ENCODE measurements at regions not wholly inside any gene's neighbourhood (a gene's known extent, or its start where the extent isn't known, plus 50 kb on each side); places are given as distances from the start of the nearest gene placed in this dataset.

GRCh38 chr21:35457097-35457804 lies 408.1 kb upstream of the RUNX1 start:
- no peak overlapping the region for H3K4me3 ChIP-seq (ENCODE audit: low read depth, low read length)
- no peak overlapping the region for H3K27ac ChIP-seq (ENCODE audit: extremely low read depth, low read depth, low read length)
- H3K9me3 ChIP-seq (ENCODE audit: control insufficient read depth, insufficient read depth, low read depth, low read length), result no peaks in the 10 kb centered on the region
- no peaks in the 10 kb centered on the region for H3K36me3 ChIP-seq (ENCODE audit: control insufficient read depth in 2 of 2, insufficient read depth in 1 of 2, low read length in 2 of 2)
- TF ChIP-seq ZNF558 (tag by site-specific recombination; IDR thresholded peaks at IDR 0.05) (no peak), ZNF404 (tag by site-specific recombination; IDR thresholded peaks at IDR 0.05) (no peak), ZNF398 (tag by site-specific recombination; IDR thresholded peaks at IDR 0.05) (no peak), ZBTB6 (tag by site-specific recombination; IDR thresholded peaks at IDR 0.05) (no peak), ZNF221 (tag by site-specific recombination; IDR thresholded peaks at IDR 0.05; ENCODE audit: borderline replicate concordance) (no peak), TRIM28 (IDR thresholded peaks at IDR 0.05; ENCODE audit: borderline replicate concordance, low read length) (no peak), ZSCAN23 (tag by site-specific recombination; IDR thresholded peaks at IDR 0.05) (no peak), ZNF138 (tag by site-specific recombination; IDR thresholded peaks at IDR 0.05; ENCODE audit: borderline replicate concordance) (no peak), KLF10 (tag by site-specific recombination; IDR thresholded peaks at IDR 0.05) (no peak), PATZ1 (tag by site-specific recombination; IDR thresholded peaks at IDR 0.05) (no peak), SP3 (tag by site-specific recombination; IDR thresholded peaks at IDR 0.05) (no peak), ZNF510 (tag by site-specific recombination; IDR thresholded peaks at IDR 0.05; ENCODE audit: insufficient replicate concordance) (no peak), TSHZ1 (tag by site-specific recombination; IDR thresholded peaks at IDR 0.05; ENCODE audit: borderline replicate concordance) (no peak), ZNF335 (tag by site-specific recombination; conservative IDR thresholded peaks at IDR 0.05) (no peak), ZBTB8A (tag by site-specific recombination; IDR thresholded peaks at IDR 0.05) (no peak)
- no peaks in the 10 kb centered on the region for H3K4me1 ChIP-seq (ENCODE audit: control insufficient read depth, insufficient read depth, low read length)
- POLR2A ChIA-PET, result no interaction called here
- CTCF ChIA-PET, result interaction anchor here (0.6 kb wide), 1 partner anchor 764 kb away, joined by 3 read pairs; no protein-coding TSS in a partner anchor

- Histone ChIP-seq H3K4me3 (ENCODE audit: low read depth, low read length) (no peak overlapping the region), H3K27ac (ENCODE audit: extremely low read depth, low read depth, low read length) (no peak overlapping the region), H3K4me1 (ENCODE audit: control insufficient read depth, insufficient read depth, low read length) (no peaks in the 10 kb centered on the region), H3K9me3 (ENCODE audit: control insufficient read depth, insufficient read depth, low read depth, low read length) (no peaks in the 10 kb centered on the region), H3K36me3 (ENCODE audit: control insufficient read depth in 2 of 2, insufficient read depth in 1 of 2, low read length in 2 of 2) (no peaks in the 10 kb centered on the region)
- CTCF ChIA-PET, result no interaction called here
- POLR2A ChIA-PET, result no interaction called here
- TF ChIP-seq KLF7 (tag by site-specific recombination; IDR thresholded peaks at IDR 0.05; ENCODE audit: borderline replicate concordance) (no peak), ZNF311 (tag by site-specific recombination; IDR thresholded peaks at IDR 0.05; ENCODE audit: borderline replicate concordance) (no peak), ZNF19 (tag by site-specific recombination; IDR thresholded peaks at IDR 0.05; ENCODE audit: low read depth) (no peak), MYNN (tag by site-specific recombination; IDR thresholded peaks at IDR 0.05; ENCODE audit: borderline replicate concordance) (no peak), IKZF3 (tag by site-specific recombination; IDR thresholded peaks at IDR 0.05) (no peak), BCL6B (tag by site-specific recombination; IDR thresholded peaks at IDR 0.05) (no peak), ZNF133 (tag by site-specific recombination; IDR thresholded peaks at IDR 0.05) (no peak), ZNF404 (tag by site-specific recombination; IDR thresholded peaks at IDR 0.05) (no peak), ZNF549 (tag by site-specific recombination; IDR thresholded peaks at IDR 0.05) (no peak), ZNF24 (tag by site-specific recombination; IDR thresholded peaks at IDR 0.05) (no peak)
Measured at GRCh38 chr21:35451276-35451675, 402.2 kb upstream of the RUNX1 start.

Data from HEK293 (cell line).